ENCODE measurements at regions not wholly inside any gene's neighbourhood (a gene's known extent, or its start where the extent isn't known, plus 50 kb on each side); places are given as distances from the start of the nearest gene placed in this dataset.

DNA sequence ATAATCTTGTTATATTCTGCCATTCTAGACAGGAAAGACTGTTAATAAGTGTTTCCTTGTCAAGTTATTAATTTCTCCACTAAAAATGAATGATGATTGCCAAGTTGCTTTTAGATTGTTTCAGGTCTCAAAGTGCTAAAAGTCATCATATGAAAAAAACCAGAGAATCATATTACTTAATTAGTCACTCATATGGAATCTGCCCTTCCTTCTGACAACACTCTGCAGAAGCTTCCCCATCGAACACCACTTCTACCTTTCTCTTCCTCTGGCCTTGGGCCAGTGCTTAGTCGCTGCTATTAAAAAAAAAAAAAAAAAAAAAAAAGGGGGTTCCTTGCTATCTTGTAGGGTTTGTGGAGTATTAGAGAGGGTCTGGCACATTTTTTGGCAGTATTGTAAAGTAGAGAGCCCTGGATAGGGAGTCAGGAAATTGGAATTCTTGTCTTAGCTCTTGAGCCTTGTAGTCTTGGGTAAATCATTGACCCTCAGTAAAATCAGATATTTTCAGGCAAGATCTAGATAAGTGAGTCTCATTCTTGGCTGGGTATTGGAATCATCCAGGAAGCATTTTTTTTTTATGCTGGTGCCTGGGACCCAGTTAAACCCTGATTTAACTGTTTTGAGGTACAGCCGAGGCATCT, 141.7 kb upstream of the CCDC68 start:
- intact Hi-C loops (cut with DNase I), result no loop called here
- no peak for ATAC-seq (ENCODE audit: poor library complexity)
- DNase-seq, result no peak

DNA sequence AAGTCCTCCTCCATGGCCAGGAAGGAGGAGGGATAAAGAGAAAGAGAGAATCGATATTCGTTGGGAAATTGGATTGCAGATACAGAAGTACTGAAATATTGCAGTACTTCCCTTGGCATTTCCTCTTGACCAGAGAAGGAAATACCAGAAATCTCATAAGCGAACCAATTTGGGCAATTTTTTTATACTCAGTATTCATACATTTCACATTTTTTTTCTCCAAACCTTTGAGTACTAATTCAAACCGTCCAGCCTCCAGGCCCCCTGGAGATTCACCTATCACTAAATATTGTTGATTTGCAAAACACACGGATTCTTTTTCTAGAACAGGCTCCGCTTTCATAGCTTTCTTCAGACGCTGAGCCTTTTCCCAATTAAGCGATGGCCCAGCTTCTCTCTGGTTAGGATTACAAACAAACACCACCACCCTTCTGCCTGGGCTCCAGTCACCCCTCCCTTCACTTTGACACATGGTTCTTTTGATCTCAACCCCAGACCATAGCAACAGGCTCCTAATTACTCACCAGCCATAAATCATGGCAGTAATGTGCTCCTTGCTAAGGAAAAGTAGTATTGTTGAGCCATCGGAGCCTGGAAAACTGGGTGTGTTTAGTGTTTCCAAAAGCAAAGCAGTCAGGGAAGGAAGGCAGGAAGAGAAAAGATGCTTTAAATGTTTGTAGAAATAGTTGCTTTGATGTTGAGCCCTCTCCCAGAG, 138.4 kb upstream of the CCDC68 start:
- no peak for ATAC-seq (ENCODE audit: poor library complexity)
- intact Hi-C loops (cut with DNase I), result no loop called here
- DNase-seq, result no peak

DNA sequence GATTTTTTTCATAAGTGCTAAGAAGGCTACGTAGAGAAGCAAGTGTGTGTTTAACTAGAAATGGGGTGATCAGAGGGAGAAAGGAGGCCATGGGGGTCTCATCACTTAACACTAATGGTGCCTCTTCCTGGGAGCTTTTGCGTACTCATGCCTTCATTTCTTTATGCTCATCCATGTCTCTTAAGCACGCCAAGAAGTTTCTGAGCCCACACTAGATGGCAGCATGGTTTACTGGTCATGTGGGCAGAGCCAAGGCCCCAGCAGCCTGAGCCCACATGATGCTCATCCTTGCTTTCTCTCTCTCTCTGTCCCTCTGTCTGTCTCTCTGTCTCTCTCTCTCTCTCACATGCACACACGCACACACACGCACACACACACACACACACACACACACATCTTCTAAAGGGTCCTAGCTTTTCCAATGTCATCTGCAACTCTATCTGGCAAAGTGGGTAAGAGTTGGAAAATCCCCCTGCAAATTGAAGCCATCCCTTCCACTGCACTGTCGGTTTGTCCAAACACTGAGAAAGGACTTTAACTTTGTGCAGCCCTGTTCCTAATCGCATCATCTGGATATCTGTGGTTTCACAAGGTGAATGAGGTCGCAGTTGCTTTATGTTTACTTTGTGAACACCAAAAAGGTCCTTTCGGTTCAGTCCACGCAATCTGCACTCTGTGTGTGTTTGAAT, 137.1 kb upstream of the CCDC68 start:
- DNase-seq, result peak; percentile 46
- intact Hi-C loops (cut with DNase I), result no loop called here
- peak; percentile 73 for ATAC-seq (ENCODE audit: poor library complexity)

DNA sequence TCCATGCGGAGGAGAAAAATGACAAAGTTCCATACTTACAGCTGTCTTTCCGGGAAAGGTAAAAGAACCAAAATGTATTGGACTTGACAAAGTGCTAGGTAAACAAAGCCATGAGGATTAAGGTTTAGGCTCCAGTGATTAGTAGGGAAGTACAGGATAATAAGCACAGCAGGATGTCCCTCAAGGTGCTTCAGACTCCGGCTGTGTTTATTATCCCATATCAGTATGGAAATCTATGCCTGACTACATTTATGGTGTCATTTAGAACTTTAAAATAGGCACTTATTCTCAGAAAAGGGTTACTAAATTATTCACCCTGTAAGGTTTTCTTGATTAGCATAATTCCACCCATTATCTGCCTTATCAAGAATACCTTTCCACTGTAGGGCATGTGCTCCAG, 136.3 kb upstream of the CCDC68 start:
- intact Hi-C loops (cut with DNase I), result no loop called here
- no peak for DNase-seq
- no peak for ATAC-seq (ENCODE audit: poor library complexity)

DNA sequence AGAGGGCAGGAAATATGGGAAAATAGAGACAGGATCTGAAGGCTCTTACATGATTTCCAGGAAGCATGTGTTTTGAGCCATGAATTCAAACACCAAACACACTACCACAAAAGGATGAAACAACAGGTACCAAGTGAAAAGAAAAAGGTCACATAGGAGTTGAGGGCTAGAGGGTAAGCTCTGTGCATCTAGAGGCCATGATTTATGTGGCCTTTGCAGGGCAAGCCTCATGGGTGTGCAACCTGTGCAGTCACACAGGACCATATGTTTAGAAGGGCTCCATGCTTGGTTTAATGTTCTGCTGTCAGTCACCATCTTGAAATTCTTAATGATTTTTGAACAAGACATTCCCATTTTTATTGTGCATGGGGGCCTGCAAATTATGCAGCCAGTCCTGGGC, 134.5 kb upstream of the CCDC68 start:
- no peak for DNase-seq
- intact Hi-C loops (cut with DNase I), result no loop called here
- no peak for ATAC-seq (ENCODE audit: poor library complexity)

DNA sequence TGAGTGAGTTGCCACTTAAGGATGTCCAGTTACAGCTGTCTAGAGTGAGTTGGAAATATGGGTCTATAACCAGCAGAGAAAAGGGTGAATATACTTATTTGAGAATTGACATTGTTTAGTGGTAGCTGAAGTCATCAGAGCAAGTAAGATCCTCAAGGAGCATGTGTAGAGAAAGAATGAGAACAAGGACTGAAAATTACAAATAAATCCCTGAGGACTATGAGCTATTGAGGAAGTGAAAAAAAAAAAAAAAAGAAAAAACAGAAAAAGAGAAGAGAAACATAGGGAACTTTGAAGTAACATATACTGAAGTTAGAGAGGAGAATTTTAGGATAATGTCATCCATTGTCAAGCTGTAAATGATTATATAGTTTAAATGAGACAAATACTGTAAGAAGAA, 134.0 kb upstream of the CCDC68 start:
- ATAC-seq (ENCODE audit: poor library complexity) (no peak), DNase-seq (no peak)
- intact Hi-C loops (cut with DNase I), result no loop called here

DNA sequence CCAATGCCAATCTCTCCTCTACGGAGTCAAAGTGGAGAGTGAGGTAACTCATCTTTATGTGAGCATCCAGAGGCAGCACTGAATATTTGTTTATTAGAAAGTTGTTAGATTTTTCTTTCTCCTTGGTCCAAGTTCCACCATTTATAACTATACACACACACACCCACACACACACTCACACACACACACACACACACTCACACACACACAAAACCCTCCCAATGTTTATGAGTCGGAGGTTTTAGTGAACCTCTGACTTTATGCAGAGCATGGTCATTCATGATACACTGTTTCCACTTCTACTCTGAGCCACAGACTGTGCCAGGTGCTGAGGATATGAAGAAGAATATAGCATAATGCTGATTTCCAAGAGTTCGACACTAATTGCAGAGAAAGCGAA, 132.9 kb upstream of the CCDC68 start:
- DNase-seq, result no peak
- ATAC-seq (ENCODE audit: poor library complexity), result no peak
- intact Hi-C loops (cut with DNase I), result no loop called here

DNA sequence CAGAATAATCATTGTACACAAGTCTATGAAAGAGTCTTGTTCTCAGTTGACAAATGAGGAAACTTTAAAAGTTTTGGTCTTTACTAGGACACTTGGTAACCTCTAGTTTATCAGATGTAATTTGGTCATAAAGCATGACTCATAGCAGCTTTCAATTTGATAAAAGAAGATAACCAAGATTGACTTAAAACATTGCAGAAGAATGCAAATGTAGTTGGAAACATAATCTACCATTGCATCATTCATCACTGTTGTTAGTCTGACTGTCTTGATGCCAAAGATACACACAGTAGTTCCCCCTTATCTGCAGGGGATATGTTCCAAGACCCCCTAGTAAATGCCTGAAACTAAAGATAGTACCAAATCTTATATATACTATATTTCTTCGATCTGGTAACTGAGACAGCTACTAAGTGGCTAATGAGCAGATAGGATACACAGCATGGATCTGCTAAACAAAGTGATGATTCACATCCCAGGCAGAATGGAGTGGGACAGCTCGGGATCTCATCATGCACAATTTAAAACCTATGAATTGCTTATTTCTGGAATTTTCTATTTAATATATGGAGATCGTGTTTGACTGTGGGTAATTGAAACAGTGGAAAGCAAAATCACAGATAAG, 131.4 kb upstream of the CCDC68 start:
- no peak for DNase-seq
- ATAC-seq (ENCODE audit: poor library complexity), result no peak
- intact Hi-C loops (cut with DNase I), result no loop called here

DNA sequence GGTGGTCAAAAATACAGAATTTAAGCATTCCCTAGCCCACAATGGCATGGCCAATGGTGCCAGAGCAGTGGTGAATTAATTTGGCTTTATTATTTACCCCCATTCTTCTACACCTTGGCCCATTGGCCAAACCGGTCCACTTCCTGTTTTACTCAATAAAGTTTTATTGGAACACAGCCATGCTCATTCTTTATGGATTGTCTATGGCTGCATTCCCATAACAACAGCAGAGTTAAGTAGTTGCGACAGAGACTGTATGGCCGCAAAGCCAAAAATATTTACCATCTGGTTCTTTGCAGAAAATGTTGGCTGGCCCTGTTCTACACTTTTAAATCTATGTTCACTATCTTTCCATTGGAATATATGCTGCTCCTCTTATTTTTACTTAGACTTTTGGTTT, 130.3 kb upstream of the CCDC68 start:
- ATAC-seq (ENCODE audit: poor library complexity), result no peak

DNA sequence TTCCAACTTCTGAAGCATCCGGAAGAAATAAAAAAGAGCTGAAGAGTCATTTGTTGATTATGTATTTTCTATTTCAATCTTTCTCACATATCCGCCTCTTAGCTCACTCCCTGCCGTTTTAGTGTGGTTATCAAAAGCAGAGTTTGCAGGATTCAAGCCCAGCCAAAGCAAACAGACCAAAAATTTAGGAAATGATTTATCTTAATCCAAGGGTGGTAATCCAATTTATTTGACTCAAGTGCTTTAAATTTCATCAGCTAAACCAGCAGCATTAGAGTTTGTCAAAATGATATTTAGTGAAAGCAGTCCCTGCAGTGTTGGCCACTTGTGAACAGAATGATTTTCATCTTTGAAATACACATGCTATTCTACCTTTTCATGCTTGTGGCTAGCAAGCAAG, 129.3 kb upstream of the CCDC68 start:
- DNase-seq (no peak), ATAC-seq (ENCODE audit: poor library complexity) (no peak)
- intact Hi-C loops (cut with DNase I), result no loop called here

More for the DNA sequence above, 130.3 kb upstream of the CCDC68 start:
- intact Hi-C loops (cut with DNase I), result no loop called here
- no peak for DNase-seq

DNA sequence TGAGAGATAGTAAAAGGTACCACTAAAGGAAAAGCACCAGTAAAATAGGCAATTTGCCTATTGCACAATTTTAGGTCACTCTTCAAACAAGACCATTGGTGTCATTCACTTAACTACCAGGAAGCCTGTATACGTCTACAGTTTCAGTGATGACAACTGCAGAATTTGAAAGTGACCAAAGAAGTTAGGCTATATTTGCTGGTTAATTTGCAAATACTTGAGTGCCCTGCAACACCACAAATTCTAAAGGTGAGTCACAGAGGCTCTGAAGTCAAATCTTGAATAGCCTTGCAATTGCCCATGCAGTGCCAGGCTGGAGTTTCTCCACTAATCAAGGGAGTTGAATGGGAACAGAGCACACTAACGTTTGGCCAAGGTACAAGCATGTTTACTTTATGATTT, 128.7 kb upstream of the CCDC68 start:
- intact Hi-C loops (cut with DNase I), result no loop called here
- DNase-seq (no peak), ATAC-seq (ENCODE audit: poor library complexity) (no peak)

DNA sequence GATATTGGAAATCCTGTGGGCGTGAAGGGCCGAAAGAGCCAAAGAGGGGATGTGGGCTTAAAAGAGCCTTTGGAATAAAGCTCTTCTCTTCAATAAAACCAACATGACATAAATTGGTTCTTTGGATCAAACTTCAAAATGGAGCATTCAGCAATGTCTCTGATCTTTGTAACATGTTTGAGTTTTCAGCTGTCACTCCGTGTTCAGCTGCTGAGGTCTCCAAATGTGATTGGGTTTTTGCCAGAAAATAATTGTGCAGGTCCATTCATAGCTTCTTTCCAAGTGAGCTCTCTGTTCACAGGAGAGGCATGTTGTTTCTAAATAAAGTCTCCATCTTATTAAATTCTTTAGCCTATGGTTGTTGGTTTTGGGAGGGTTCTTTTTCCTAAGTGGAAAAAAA, 127.6 kb upstream of the CCDC68 start:
- intact Hi-C loops (cut with DNase I), result no loop called here
- no peak for ATAC-seq (ENCODE audit: poor library complexity)
- DNase-seq, result no peak

DNA sequence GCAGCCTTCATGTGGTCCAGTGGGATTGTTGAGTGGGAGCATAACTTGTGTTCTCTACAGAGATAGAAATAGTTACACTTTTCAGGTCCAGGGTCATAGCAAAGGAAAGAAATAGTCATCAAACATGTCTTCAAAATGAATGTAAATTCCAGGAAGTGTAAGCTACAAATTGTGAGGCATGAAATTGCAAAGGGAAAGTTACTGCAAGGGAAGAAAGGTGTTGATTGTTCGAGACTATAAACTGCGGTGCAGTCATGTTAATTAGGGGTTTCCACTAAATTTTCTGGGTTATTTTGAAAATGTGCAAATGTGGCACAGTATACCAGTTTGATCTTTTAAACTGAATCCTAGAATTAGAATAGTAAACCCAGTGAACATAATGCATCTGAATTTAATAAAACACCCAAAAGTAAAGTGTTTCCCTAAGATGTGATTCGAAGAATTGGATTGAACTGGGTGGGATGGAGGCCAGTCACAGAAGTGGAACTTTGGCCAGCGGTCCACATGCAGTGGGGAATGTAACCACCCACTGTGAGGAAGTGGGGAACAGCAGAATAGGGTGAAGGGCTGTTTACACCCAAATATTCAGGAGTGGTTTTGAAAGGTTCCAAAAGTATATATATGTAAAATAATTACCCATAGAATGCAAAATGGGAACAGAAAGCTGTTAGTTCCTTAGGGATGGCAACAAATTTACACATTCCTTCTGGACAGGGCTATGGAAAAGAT, 126.5 kb upstream of the CCDC68 start:
- no peak for ATAC-seq (ENCODE audit: poor library complexity)
- DNase-seq, result no peak
- intact Hi-C loops (cut with DNase I), result no loop called here

DNA sequence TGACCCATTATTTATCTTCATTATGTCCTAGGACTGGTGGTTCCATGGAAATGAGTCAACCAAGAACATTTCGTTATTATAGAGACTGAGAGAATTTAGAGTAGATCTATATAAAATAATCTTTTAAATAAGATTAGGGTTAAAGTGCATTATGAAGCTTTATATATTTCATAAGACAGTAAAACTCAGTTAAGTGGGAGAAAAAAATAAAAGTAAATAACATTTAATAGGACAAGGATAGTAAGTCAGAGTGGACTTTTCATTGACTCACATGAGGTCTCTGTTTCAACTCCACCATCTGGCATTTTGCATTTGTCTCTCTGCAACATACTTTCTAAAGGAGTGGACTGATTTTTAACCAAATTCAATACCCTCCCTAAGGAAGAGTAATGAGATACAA, 125.3 kb upstream of the CCDC68 start:
- ATAC-seq (ENCODE audit: poor library complexity) (no peak), DNase-seq (no peak)
- intact Hi-C loops (cut with DNase I), result no loop called here

DNA sequence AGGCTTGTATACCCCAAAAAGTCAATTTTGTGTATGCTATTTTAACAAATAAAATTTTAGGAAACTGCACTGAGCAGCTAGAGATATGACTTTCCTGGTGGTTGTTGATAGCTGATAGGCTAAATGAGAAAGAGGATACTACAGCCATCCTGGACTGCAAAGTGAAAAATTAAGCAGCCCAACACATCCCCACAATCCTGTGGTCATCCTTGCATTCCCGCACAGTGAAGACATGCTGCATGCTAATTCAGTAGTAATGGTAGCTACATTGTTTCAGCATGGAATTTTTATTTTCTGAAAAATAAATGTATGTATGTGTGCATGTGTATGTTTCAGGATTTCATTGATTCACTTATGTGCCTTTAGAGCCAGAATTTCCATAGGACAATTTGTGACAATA, 124.2 kb upstream of the CCDC68 start:
- ATAC-seq (ENCODE audit: poor library complexity) (no peak), DNase-seq (no peak)
- intact Hi-C loops (cut with DNase I), result no loop called here

DNA sequence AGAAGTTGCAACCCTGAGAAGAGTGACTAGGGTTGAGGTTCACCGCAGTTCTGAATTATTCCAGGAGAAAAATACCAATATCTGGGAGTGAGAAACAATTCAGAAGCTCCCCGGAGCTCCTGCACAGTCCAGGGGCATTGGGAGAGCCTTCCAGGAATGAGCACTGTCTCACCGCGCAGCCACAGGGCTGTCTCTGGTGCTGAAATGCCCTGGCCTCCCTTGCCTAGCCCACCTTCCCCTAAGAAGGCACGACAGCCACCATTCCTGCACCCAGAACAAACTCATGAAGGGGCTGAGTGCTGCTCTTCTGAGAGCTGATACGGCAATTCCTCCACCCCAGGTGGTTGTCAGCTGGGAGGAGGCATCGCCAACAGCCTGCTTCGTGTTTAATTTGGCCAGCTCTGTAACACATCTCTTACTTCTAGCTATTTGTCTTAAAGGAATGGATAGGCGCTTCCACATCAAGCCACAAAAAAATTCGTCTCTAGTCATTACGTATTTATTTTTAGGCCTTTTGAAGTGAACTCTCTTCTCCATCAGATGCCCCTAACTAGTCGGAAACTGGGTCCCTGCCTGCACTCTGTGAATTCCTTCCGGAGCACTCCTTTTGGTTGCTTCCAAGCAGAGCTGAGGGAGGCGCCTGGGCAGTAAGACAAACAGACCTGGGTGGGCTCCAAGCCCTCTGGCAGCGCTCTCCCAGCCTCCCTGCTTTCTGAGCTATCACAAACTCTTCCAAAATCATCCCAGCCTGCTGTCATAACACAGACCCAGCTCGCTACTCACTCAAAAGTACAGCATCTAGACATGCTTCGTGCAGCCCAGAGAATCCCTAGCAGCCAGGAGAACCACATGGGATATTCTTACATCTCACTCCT, 120.5 kb upstream of the CCDC68 start:
- ATAC-seq (ENCODE audit: poor library complexity) (no peak), DNase-seq (peak; percentile 53)
- intact Hi-C loops (cut with DNase I), result no loop called here

DNA sequence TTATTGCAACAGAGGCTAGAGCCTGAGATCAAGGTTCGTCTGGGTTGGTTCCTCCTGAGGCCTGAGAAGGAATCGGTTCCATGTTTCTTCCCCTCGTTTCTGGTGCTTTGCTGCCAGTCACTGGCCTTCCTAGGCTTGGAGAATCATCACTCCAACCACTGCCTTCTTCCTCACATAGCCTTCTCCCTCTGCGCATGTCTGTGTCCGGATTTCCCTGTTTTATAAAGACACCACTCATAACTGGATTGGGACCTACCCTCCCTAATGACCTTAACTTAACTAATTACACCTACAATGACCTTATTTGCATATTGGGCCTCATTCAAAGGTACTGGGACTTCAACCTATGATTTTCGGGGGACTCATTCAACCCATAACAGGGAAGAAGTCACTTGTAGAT, 119.8 kb upstream of the CCDC68 start:
- ATAC-seq (ENCODE audit: poor library complexity) (no peak), DNase-seq (no peak)
- intact Hi-C loops (cut with DNase I), result no loop called here

DNA sequence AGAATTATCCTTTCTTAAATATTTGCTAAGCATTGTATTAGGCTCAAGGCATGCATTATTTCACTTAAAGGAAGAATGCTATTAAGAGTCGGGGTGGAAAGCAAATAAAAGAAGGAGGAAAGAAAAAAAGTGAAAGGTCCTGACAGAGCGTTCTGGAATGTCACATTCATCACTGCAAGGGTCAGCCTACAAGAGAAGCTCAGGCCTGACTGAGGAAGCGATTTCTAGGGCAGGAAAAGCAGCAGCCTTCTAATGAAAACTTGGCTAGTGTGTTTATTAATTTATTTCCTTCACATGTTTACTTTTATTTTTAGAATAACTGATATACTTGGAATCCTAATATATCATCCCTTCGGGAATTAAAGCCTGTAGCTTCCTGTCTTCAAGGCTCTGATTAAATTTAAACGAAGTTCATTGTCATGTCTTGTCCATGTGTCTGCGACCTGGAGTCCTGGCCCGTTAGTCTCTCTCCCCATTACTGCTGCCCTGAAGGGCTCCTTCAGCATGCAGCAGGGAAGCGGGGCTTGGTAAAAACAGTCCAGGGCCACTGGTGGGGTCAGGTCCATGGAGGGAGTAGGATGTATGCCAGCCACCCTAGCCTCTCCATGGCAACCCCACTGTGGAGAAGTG, 119.2 kb upstream of the CCDC68 start:
- no peak for ATAC-seq (ENCODE audit: poor library complexity)

More for the DNA sequence above, 119.2 kb upstream of the CCDC68 start:
- DNase-seq, result no peak
- intact Hi-C loops (cut with DNase I), result no loop called here
